Lower lobe of right lung (tissue), 2 donors: ENCODE measurements at regions not wholly inside any gene's neighbourhood (a gene's known extent, or its start where the extent isn't known, plus 50 kb on each side); places are given as distances from the start of the nearest gene placed in this dataset.

Source experiments
- ATAC-seq, 2 donors: fragments of 200-7000 bp; cut with Tn5 transposase; one replicate each; pipeline ENCODE4 v1.9.1; 2020 to 2022; ENCODE audit warnings: mild to moderate bottlenecking in 2 of 2, moderate library complexity in 2 of 2
- DNase-seq: peaks from one replicate; pipeline ENCODE4 v3.0.0-alpha.2; 2020
- H3K27ac ChIP-seq: fragments of 200-600 bp; one replicate; pipeline ENCODE4 v1.8.0; 2022
- H3K27me3 ChIP-seq: fragments of 200-600 bp; one replicate; pipeline ENCODE4 v1.8.0; 2022; ENCODE audit warnings: low read depth
- H3K36me3 ChIP-seq: fragments of 200-600 bp; one replicate; pipeline ENCODE4 v1.8.0; 2022; ENCODE audit warnings: mild to moderate bottlenecking
- H3K4me1 ChIP-seq: fragments of 200-600 bp; one replicate; pipeline ENCODE4 v1.8.0; 2022
- H3K4me3 ChIP-seq: fragments of 200-600 bp; one replicate; pipeline ENCODE4 v1.8.0; 2022; ENCODE audit warnings: mild to moderate bottlenecking
- H3K9me3 ChIP-seq: fragments of 200-600 bp; one replicate; pipeline ENCODE4 v1.8.0; 2022
- CTCF ChIP-seq: fragments of 200-600 bp; IDR thresholded peaks from one replicate; pipeline ENCODE4 v1.8.0; 2022; ENCODE audit warnings: antibody characterized with exemption, mild to moderate bottlenecking
- intact Hi-C: fragments of 100-400 bp; cut with DNase I; formaldehyde crosslinking; loops from one replicate; pipeline ENCODE4 v1.11.0; 2022
- donor health status: DM: no; HTN: yes; CAD: no; lungs with severe emphysema.

- no peaks in the 10 kb centered on the region for H3K36me3 ChIP-seq
- peaks cover 4% of the 10 kb centered on the region for H3K27me3 ChIP-seq
- H3K9me3 ChIP-seq, result no peaks in the 10 kb centered on the region
- H3K4me1 ChIP-seq, result no peaks in the 10 kb centered on the region
- DNase-seq, result no peak
- ATAC-seq, result no peak
- H3K4me3 ChIP-seq, result no peak overlapping the region
- no peak for TF ChIP-seq CTCF
- intact Hi-C loops, result no loop called here
- H3K27ac ChIP-seq, result no peak overlapping the region
Measured at GRCh38 chr2:10970666-10971065, 58.9 kb downstream of the KCNF1 start.

GRCh38 chr2:10971161-10971887 is 59.6 kb downstream of the KCNF1 start:
- Histone ChIP-seq H3K4me3 (no peak overlapping the region), H3K27me3 (peaks cover 3% of the 10 kb centered on the region), H3K4me1 (no peaks in the 10 kb centered on the region), H3K36me3 (no peaks in the 10 kb centered on the region), H3K27ac (no peak overlapping the region), H3K9me3 (no peaks in the 10 kb centered on the region)
- ATAC-seq (no peak), DNase-seq (no peak)
- TF ChIP-seq CTCF, result no peak
- intact Hi-C loops, result no loop called here

- H3K4me3 ChIP-seq, result no peak overlapping the region
- H3K9me3 ChIP-seq, result no peaks in the 10 kb centered on the region
- ATAC-seq (no peak), DNase-seq (no peak)
- H3K4me1 ChIP-seq, result no peaks in the 10 kb centered on the region
- intact Hi-C loops, result no loop called here
- H3K27ac ChIP-seq, result no peak overlapping the region
- H3K27me3 ChIP-seq, result peaks cover under 1% of the 10 kb centered on the region
- no peak for TF ChIP-seq CTCF
- H3K36me3 ChIP-seq, result no peaks in the 10 kb centered on the region
Measured at GRCh38 chr2:10971888-10972260, 60.1 kb downstream of the KCNF1 start.

GRCh38 chr2:10972683-10973433 is 61.1 kb downstream of the KCNF1 start:
- Histone ChIP-seq H3K36me3 (no peaks in the 10 kb centered on the region), H3K9me3 (no peaks in the 10 kb centered on the region), H3K27me3 (peaks cover 9% of the 10 kb centered on the region), H3K4me1 (no peaks in the 10 kb centered on the region), H3K27ac (no peak overlapping the region), H3K4me3 (no peak overlapping the region)
- no peak for DNase-seq
- ATAC-seq, result no peak
- TF ChIP-seq CTCF, result no peak
- intact Hi-C loops, result no loop called here

GRCh38 chr2:10973766-10974165 is 62.0 kb downstream of the KCNF1 start:
- Histone ChIP-seq H3K27me3 (peaks cover 9% of the 10 kb centered on the region), H3K27ac (no peak overlapping the region), H3K4me3 (no peak overlapping the region), H3K4me1 (no peaks in the 10 kb centered on the region), H3K36me3 (no peaks in the 10 kb centered on the region), H3K9me3 (no peaks in the 10 kb centered on the region)
- TF ChIP-seq CTCF, result no peak
- intact Hi-C loops, result no loop called here
- ATAC-seq (no peak), DNase-seq (no peak)
